Nephron (organoid): ENCODE measurements at regions not wholly inside any gene's neighbourhood (a gene's known extent, or its start where the extent isn't known, plus 50 kb on each side); places are given as distances from the start of the nearest gene placed in this dataset.
"Not testable (repeated sequence)": the region's sequence is repeated elsewhere in the genome, so short reads cannot be mapped to it uniquely, and the experiment has no call there.

Experiments used
- H3K27ac Mint-ChIP-seq, 3 experiments: 2 replicates each; pipeline ENCODE4 v1.8.0; 2020; ENCODE audit warnings: mixed read lengths in 3 of 3, mild to moderate bottlenecking in 2 of 3, moderate library complexity in 1 of 3
- H3K27me3 Mint-ChIP-seq: 2 replicates; pipeline ENCODE4 v1.8.0; 2021; ENCODE audit warnings: low read depth, mild to moderate bottlenecking, moderate library complexity, mixed read lengths
- H3K36me3 Mint-ChIP-seq: 2 replicates; pipeline ENCODE4 v1.8.0; 2020; ENCODE audit warnings: low read depth, mixed read lengths
- H3K4me1 Mint-ChIP-seq: 2 replicates; pipeline ENCODE4 v1.8.0; 2020; ENCODE audit warnings: mixed read lengths
- H3K4me3 Mint-ChIP-seq, 3 experiments: 2 replicates each; pipeline ENCODE4 v1.8.0; 2020; ENCODE audit warnings: mild to moderate bottlenecking in 3 of 3, mixed read lengths in 3 of 3, moderate library complexity in 2 of 3
- H3K9me3 Mint-ChIP-seq: 2 replicates; pipeline ENCODE4 v1.8.0; 2020; ENCODE audit warnings: mixed read lengths
- TF ChIP-seq, protein P1 (sequence below), 3 experiments: fragments of 200-600 bp; sonication (generic); IDR thresholded peaks; one replicate each; pipeline ENCODE4 v1.5.0; 2021; ENCODE audit warnings: antibody characterized with exemption in 3 of 3; ENCODE audit not compliant: unreplicated experiment in 3 of 3

- Mint-ChIP-seq H3K27ac (no peak overlapping the region), H3K9me3 (no peaks in the 10 kb centered on the region), H3K36me3 (no peaks in the 10 kb centered on the region), H3K4me1 (no peaks in the 10 kb centered on the region), H3K4me3 (no peak overlapping the region), H3K27me3 (no peaks in the 10 kb centered on the region)
- TF ChIP-seq, protein P1, sequence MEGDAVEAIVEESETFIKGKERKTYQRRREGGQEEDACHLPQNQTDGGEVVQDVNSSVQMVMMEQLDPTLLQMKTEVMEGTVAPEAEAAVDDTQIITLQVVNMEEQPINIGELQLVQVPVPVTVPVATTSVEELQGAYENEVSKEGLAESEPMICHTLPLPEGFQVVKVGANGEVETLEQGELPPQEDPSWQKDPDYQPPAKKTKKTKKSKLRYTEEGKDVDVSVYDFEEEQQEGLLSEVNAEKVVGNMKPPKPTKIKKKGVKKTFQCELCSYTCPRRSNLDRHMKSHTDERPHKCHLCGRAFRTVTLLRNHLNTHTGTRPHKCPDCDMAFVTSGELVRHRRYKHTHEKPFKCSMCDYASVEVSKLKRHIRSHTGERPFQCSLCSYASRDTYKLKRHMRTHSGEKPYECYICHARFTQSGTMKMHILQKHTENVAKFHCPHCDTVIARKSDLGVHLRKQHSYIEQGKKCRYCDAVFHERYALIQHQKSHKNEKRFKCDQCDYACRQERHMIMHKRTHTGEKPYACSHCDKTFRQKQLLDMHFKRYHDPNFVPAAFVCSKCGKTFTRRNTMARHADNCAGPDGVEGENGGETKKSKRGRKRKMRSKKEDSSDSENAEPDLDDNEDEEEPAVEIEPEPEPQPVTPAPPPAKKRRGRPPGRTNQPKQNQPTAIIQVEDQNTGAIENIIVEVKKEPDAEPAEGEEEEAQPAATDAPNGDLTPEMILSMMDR (IDR thresholded peaks at IDR 0.05; ENCODE audit: unreplicated experiment in 3 of 3): no peak
Measured at GRCh38 chr10:109619914-109620313, 303.4 kb downstream of the XPNPEP1 start.

- no peaks in the 10 kb centered on the region for H3K4me1 Mint-ChIP-seq
- no peak overlapping the region for H3K4me3 Mint-ChIP-seq
- TF ChIP-seq, protein P1 (IDR thresholded peaks at IDR 0.05; ENCODE audit: unreplicated experiment in 3 of 3): no peak
- H3K27ac Mint-ChIP-seq: no peak overlapping the region
- H3K9me3 Mint-ChIP-seq: no peaks in the 10 kb centered on the region
- no peaks in the 10 kb centered on the region for H3K36me3 Mint-ChIP-seq
- H3K27me3 Mint-ChIP-seq: no peaks in the 10 kb centered on the region
Measured at GRCh38 chr10:109618748-109619147, 304.6 kb downstream of the XPNPEP1 start.

GRCh38 chr10:109618301-109618700, 305.0 kb downstream of the XPNPEP1 start:
- H3K27me3 Mint-ChIP-seq: no peaks in the 10 kb centered on the region
- TF ChIP-seq, protein P1 (IDR thresholded peaks at IDR 0.05; ENCODE audit: unreplicated experiment in 3 of 3): no peak

GRCh38 chr10:109616359-109616980, 306.8 kb downstream of the XPNPEP1 start:
- Mint-ChIP-seq H3K4me1 (no peaks in the 10 kb centered on the region), H3K27ac (no peak overlapping the region), H3K36me3 (no peaks in the 10 kb centered on the region)

More at GRCh38 chr10:109618301-109618700, 305.0 kb downstream of the XPNPEP1 start:
- no peak overlapping the region for H3K4me3 Mint-ChIP-seq
- no peak overlapping the region for H3K27ac Mint-ChIP-seq
- no peaks in the 10 kb centered on the region for H3K36me3 Mint-ChIP-seq
- H3K4me1 Mint-ChIP-seq: no peaks in the 10 kb centered on the region
- no peaks in the 10 kb centered on the region for H3K9me3 Mint-ChIP-seq

GRCh38 chr10:109595356-109595755, 328.0 kb downstream of the XPNPEP1 start:
- not testable (repeated sequence) for H3K4me3 Mint-ChIP-seq, H3K27ac Mint-ChIP-seq, H3K4me1 Mint-ChIP-seq, H3K36me3 Mint-ChIP-seq, H3K27me3 Mint-ChIP-seq
- peaks cover 14% of the 10 kb centered on the region for H3K9me3 Mint-ChIP-seq

More at GRCh38 chr10:109616359-109616980, 306.8 kb downstream of the XPNPEP1 start:
- H3K4me3 Mint-ChIP-seq: no peak overlapping the region
- peaks cover 6% of the 10 kb centered on the region for H3K9me3 Mint-ChIP-seq
- no peaks in the 10 kb centered on the region for H3K27me3 Mint-ChIP-seq
- TF ChIP-seq, protein P1 (IDR thresholded peaks at IDR 0.05; ENCODE audit: unreplicated experiment in 3 of 3): no peak

GRCh38 chr10:109593682-109594081, 329.6 kb downstream of the XPNPEP1 start:
- no peaks in the 10 kb centered on the region for H3K4me1 Mint-ChIP-seq
- peaks cover 3% of the 10 kb centered on the region for H3K27me3 Mint-ChIP-seq
- no peak overlapping the region for H3K27ac Mint-ChIP-seq
- peaks cover 14% of the 10 kb centered on the region for H3K9me3 Mint-ChIP-seq
- H3K36me3 Mint-ChIP-seq: no peaks in the 10 kb centered on the region
- TF ChIP-seq, protein P1 (IDR thresholded peaks at IDR 0.05; ENCODE audit: unreplicated experiment in 3 of 3): no peak
- H3K4me3 Mint-ChIP-seq: no peak overlapping the region
